ENCODE measurements at regions not wholly inside any gene's neighbourhood (a gene's known extent, or its start where the extent isn't known, plus 50 kb on each side); places are given as distances from the start of the nearest gene placed in this dataset.

DNA sequence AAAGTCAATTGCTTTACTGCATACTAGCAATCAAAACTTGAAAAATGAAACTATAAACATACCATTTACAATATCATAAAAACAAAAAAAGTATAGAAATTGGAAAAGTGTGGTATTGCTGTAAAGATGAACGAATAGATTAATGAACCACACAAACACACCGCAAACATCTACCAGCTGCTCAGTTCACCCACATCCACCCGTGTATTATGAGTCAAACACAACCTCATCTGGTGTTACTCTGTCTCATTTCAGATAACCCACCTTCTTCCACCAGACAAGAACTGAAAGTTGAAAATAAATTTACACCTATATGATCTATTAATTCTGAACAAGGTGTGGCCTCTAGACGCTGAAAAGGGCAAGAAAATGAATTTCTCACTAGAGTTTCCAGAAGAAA is 53.3 kb downstream of the BLID start:
- no peak overlapping the region for H3K4me3 ChIP-seq
- in situ Hi-C loops (cut with MboI; ENCODE audit: low sequenced_read_pairs in 4 of 4) (no loop called here), intact Hi-C loops (cut with DNase I; ENCODE audit: low total_unique reads) (no loop called here)
- peaks cover 0 to 6% (median 0%) of the 10 kb centered on the region in 3 donors for H3K9me3 ChIP-seq
- DNase-seq, result no peak
- H3K36me3 ChIP-seq, result no peaks in the 10 kb centered on the region
- H3K27ac ChIP-seq, result no peak overlapping the region
- H3K27me3 ChIP-seq, result no peaks in the 10 kb centered on the region
- TF ChIP-seq, protein P1, sequence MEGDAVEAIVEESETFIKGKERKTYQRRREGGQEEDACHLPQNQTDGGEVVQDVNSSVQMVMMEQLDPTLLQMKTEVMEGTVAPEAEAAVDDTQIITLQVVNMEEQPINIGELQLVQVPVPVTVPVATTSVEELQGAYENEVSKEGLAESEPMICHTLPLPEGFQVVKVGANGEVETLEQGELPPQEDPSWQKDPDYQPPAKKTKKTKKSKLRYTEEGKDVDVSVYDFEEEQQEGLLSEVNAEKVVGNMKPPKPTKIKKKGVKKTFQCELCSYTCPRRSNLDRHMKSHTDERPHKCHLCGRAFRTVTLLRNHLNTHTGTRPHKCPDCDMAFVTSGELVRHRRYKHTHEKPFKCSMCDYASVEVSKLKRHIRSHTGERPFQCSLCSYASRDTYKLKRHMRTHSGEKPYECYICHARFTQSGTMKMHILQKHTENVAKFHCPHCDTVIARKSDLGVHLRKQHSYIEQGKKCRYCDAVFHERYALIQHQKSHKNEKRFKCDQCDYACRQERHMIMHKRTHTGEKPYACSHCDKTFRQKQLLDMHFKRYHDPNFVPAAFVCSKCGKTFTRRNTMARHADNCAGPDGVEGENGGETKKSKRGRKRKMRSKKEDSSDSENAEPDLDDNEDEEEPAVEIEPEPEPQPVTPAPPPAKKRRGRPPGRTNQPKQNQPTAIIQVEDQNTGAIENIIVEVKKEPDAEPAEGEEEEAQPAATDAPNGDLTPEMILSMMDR (IDR thresholded peaks at IDR 0.05 in 4 of 5, conservative IDR thresholded peaks at IDR 0.05 in 1 of 5), result no peak
- TF ChIP-seq POLR2A (IDR thresholded peaks at IDR 0.05), result no peak
- no peaks in the 10 kb centered on the region for H3K4me1 ChIP-seq
- no peak for ATAC-seq

- Histone ChIP-seq H3K36me3 (no peaks in the 10 kb centered on the region), H3K4me3 (no peak overlapping the region), H3K27ac (no peak overlapping the region), H3K4me1 (no peaks in the 10 kb centered on the region), H3K9me3 (peaks cover 0 to 6% (median 0%) of the 10 kb centered on the region in 3 donors), H3K27me3 (no peaks in the 10 kb centered on the region)
- in situ Hi-C loops (cut with MboI; ENCODE audit: low sequenced_read_pairs in 4 of 4) (no loop called here), intact Hi-C loops (cut with DNase I; ENCODE audit: low total_unique reads) (no loop called here)
- ATAC-seq (no peak), DNase-seq (no peak)
- TF ChIP-seq, protein P1 (IDR thresholded peaks at IDR 0.05 in 4 of 5, conservative IDR thresholded peaks at IDR 0.05 in 1 of 5), result no peak
- TF ChIP-seq POLR2A (IDR thresholded peaks at IDR 0.05), result no peak
Observed at GRCh38 chr11:122059565-122059964, 56.5 kb downstream of the BLID start.

DNA sequence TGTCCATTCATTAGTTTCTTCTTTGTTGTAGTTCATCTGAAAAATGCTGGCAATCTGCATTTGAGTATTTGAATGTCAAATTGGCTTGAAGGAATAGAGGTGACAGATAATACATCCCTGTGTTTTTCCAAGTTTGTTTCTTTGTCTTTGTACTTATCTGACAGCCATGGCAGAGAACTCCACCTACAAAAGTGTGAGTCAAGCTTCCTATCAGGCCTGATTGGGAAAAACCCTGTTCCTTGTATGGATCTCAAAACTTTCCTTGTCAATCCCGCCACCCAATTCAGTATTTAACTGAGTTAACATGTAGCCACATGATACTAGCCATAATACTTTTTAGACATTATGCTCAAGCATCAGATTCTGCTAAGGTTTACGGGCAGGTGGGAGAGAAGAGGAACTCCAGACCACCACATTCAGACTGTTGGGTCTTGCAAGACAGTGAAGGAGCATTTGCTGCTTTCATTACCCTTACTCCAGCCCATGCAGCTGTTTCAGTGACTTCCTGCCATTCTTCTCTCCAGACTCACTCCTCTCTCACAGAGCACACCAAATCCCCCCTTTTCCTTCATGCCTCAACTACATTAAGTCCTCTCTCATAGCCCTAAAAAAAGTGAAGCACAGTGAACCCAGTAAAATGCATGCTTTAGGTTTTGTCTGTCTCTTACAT is 65.9 kb downstream of the BLID start:
- intact Hi-C loops (cut with DNase I; ENCODE audit: low total_unique reads), result no loop called here

GRCh38 chr11:122048401-122048800 is 67.6 kb downstream of the BLID start:
- ATAC-seq, result no peak
- TF ChIP-seq POLR2A (IDR thresholded peaks at IDR 0.05), result no peak
- TF ChIP-seq, protein P1 (IDR thresholded peaks at IDR 0.05 in 4 of 5, conservative IDR thresholded peaks at IDR 0.05 in 1 of 5), result no peak
- in situ Hi-C loops (cut with MboI; ENCODE audit: low sequenced_read_pairs in 4 of 4), result no loop called here
- intact Hi-C loops (cut with DNase I; ENCODE audit: low total_unique reads), result no loop called here
- Histone ChIP-seq H3K4me1 (no peaks in the 10 kb centered on the region), H3K27me3 (no peaks in the 10 kb centered on the region), H3K4me3 (no peak overlapping the region), H3K9me3 (no peaks in the 10 kb centered on the region), H3K36me3 (no peaks in the 10 kb centered on the region), H3K27ac (no peak overlapping the region)
- no peak for DNase-seq

More for the DNA sequence above, 65.9 kb downstream of the BLID start:
- no peaks in the 10 kb centered on the region for H3K9me3 ChIP-seq
- no peak for DNase-seq
- H3K27me3 ChIP-seq, result no peaks in the 10 kb centered on the region
- H3K36me3 ChIP-seq, result no peaks in the 10 kb centered on the region
- TF ChIP-seq, protein P1 (IDR thresholded peaks at IDR 0.05 in 4 of 5, conservative IDR thresholded peaks at IDR 0.05 in 1 of 5), result no peak
- no peak for TF ChIP-seq POLR2A (IDR thresholded peaks at IDR 0.05)
- in situ Hi-C loops (cut with MboI; ENCODE audit: low sequenced_read_pairs in 4 of 4), result no loop called here
- no peak for ATAC-seq
- H3K4me3 ChIP-seq, result no peak overlapping the region
- no peak overlapping the region for H3K27ac ChIP-seq
- no peaks in the 10 kb centered on the region for H3K4me1 ChIP-seq

DNA sequence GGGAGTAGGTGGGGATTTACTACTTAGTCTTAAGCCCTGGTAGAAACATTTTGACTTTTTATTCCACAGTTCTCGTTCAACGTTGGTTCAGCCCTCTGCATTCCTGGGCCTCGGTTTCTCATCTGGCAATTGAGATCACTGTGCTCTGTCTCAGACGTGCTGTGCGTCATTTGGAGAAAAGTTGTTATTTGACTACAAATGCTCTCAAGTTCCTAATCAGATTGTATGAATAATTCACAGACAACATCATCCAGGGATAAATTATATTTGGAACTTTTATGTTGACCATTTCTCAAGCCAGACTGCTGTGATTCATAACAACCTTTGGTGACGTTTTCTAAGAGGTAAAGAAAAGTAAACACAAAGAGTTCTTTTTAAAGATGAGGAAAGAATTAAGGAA is 69.2 kb downstream of the BLID start:
- DNase-seq (no peak), ATAC-seq (no peak)
- Histone ChIP-seq H3K36me3 (no peaks in the 10 kb centered on the region), H3K27ac (no peak overlapping the region), H3K9me3 (no peaks in the 10 kb centered on the region), H3K4me3 (no peak overlapping the region), H3K27me3 (no peaks in the 10 kb centered on the region), H3K4me1 (no peaks in the 10 kb centered on the region)
- TF ChIP-seq, protein P1 (IDR thresholded peaks at IDR 0.05 in 4 of 5, conservative IDR thresholded peaks at IDR 0.05 in 1 of 5), result no peak
- no peak for TF ChIP-seq POLR2A (IDR thresholded peaks at IDR 0.05)
- intact Hi-C loops (cut with DNase I; ENCODE audit: low total_unique reads), result no loop called here
- in situ Hi-C loops (cut with MboI; ENCODE audit: low sequenced_read_pairs in 4 of 4), result no loop called here
